GM18498 (cell line): ENCODE measurements at regions not wholly inside any gene's neighbourhood (a gene's known extent, or its start where the extent isn't known, plus 50 kb on each side); places are given as distances from the start of the nearest gene placed in this dataset.
"Not testable (repeated sequence)": the region's sequence is repeated elsewhere in the genome, so short reads cannot be mapped to it uniquely, and the experiment has no call there.

Source experiments
- ATAC-seq: cut with Tn5 transposase; IDR thresholded peaks from one replicate; pipeline ENCODE4 v1.9.1; 2021; ENCODE audit warnings: mild to moderate bottlenecking, moderate library complexity; ENCODE audit not compliant: unreplicated experiment

- no peak for ATAC-seq
Observed at GRCh38 chr2:65589667-65590066, 157.3 kb upstream of the SPRED2 start.

DNA sequence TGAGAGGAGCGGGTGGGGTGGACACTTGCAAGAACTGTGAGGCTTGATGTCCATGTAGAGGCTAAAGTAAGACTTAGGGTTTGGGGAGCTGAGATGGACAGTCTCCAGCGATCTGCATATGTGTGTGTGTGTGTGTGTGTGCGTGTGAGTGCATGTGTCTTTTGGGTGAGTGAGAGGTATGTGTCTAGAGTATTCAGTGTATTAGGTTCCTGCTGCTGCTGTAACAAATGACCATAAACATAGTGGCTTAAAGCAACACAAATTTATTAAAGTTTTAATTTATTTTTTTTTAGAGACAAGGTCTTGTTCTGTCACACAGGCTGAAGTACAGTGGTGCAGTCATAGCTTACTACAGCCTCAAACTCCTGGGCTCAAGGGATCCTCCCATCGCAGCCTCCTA, 155.4 kb upstream of the SPRED2 start:
- no peak for ATAC-seq

DNA sequence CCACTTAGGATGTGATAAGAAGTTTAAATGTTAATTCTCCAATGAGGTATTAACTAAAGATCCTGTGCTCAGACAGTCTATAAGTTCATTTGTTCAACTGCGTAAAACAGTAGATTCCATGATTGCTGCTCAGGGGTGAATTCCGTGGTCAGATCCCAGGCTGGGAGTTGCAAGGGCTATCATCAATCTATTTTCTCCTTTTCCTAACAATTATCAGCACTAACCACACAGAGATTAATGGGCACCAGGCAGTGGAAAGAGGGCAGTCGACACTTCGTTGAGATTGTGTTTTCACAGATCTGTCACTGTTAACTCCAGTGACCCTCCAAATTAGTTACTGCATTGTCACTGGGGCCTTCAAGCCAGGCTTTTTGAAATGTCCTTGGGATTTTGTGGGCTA, 154.1 kb upstream of the SPRED2 start:
- ATAC-seq, result no peak

- no peak for ATAC-seq
Observed at GRCh38 chr2:65583061-65583460, 150.7 kb upstream of the SPRED2 start.

- no peak for ATAC-seq
Observed at GRCh38 chr2:65582364-65582763, 150.0 kb upstream of the SPRED2 start.

DNA sequence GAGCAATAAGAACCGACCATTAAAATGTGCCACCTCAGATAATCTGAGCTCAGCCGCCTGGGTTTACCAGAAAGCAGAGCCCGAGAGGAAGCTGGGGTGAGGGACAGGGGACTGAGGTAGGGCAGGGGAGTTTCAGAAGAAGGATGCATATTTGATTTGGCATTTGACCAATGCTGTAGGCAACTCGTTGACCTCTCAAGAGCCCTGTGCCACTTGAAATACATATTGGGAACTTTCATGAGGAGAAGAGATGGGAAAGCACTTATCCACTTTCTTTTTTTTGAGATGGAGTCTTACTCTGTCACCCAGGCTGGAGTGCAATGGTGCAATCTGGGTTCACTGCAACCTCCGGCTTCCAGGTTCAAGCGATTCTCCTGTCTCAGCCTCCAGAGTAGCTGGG, 148.4 kb upstream of the SPRED2 start:
- ATAC-seq, result no peak

- no peak for ATAC-seq
Observed at GRCh38 chr2:65579506-65580235, 147.3 kb upstream of the SPRED2 start.

- no peak for ATAC-seq
Observed at GRCh38 chr2:65577654-65578053, 145.3 kb upstream of the SPRED2 start.

DNA sequence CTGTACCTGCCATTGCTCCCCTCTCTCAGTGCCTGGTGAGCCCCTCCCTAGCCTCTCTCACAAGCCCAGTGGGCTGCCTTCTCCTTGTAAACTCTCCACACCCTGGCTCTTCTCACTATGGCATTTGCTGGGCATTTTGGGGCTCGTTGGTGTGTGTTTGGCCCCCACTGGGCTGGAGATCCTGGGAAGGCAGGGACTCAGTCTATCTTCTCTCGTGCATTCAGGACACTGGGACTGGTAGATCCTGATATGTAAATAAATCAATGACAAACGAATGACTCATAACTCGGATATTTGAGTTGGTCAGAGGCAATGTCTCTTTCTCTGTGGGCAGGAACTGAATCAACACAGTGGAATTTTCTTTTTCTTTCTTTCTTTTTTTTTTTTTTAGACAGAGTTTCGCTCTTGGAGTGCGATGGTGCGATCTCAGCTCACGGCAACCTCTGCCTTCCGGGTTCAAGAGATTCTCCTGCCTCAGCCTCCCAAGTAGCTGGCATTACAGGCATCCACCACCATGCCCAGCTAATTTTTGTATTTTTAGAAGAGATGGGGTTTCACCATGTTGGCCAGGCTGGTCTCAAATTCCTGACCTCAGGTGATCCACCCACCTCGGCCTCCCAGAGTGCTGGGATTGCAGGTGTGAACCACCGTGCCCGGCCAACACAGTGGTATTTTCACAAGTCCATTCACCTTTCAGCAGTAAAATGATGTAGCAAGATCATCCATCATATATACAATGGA, 144.6 kb upstream of the SPRED2 start:
- no peak for ATAC-seq

DNA sequence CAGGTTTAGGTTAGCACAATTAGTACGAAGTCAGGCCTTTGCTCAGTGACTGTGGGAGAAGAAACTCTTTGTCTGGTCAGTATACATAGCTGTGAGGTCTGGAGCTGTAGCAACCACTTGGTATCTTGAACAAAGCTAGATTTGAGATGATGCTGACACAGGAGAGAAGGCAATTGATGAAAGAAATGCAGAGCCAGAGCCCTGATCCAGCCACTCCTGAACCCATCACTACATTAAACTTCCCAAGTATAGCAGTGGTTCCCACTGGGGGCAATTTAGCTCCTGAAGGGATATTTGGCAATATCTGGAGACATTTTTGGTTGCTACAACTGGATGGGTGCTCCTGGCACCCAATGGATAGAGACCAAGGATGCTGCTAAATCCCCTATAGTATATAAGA, 143.9 kb upstream of the SPRED2 start:
- ATAC-seq, result no peak

GRCh38 chr2:65574993-65575392, 142.6 kb upstream of the SPRED2 start:
- ATAC-seq, result no peak

GRCh38 chr2:65568656-65569440, 136.4 kb upstream of the SPRED2 start:
- ATAC-seq, result not testable (repeated sequence)

DNA sequence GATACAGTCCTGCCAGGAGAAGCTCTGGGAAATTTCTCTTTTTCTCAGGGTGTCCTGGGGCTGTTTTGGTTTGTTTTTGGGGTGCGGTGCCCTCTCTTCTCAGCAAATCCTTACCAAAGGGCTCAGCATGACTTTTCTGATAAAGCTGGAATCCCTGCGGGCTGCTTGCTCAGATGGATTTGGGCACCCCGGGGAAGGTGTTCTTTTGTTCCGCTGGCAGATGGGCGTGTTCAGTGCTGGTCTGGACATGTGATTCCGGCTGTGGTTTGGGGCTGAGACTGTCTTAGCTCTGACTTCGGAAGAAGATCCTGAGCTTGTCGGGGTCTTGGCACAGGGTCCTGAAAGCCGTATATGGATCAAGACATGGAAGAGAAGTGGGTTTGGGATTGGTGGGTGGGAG, 134.2 kb upstream of the SPRED2 start:
- no peak for ATAC-seq

DNA sequence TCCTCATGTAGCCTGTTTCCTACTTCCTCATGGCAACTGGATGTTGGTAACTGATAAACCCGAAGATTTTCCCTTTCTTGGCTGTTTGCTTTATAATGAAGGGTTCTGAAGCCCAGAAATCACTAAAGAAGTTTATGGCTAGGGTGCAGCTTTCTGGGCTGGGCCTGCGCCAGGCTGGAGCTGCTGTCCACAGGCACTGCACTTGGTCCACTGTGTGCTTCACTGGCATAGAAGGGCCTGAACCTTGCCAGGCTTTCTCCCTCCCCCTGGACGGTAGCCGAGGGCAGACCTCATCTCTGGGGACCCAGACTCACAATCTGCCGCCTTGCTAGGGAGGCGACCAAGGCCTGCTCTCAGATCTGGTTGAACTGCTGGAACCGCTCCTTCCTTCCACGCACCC, 133.3 kb upstream of the SPRED2 start:
- ATAC-seq, result no peak

GRCh38 chr2:65564299-65564698, 131.9 kb upstream of the SPRED2 start:
- no peak for ATAC-seq

DNA sequence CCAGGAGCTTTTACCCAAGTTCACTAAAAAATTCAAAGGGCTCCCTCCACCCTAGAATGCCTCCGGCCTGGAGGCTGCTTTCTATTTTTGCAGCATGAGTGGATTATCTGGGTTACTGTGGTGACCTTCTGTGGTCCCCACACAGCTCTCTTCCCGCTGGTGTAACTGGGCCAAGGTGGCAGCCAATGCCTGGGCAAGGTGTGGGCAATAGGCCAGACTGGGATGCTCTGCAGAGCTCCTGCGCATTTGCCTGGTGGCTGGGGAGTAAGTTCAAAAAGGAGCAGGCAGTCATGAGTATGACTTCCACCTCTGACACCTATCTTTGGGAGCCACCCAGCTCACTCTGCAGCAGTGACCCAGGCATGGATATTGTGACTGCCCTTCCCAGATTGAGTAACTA, 130.5 kb upstream of the SPRED2 start:
- no peak for ATAC-seq

DNA sequence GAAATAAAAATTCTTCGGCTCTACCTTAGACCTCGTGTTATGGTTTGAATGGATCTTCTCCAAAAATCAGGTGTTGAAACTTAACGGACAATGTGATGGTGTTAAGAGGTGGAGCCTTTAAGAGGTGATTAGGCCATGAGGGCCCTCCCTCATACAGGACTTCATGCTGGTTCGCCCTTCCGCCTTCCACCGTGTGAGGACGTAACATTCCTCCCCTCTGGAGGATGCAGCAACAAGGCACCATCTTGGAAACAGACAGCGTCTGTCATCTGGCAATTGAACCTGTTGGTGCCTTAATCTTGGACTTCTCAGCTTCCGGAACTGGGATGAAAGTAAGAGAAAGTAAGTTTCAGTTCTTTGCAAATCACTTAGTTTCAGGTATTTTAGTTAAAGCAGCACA, 126.3 kb upstream of the SPRED2 start:
- no peak for ATAC-seq

DNA sequence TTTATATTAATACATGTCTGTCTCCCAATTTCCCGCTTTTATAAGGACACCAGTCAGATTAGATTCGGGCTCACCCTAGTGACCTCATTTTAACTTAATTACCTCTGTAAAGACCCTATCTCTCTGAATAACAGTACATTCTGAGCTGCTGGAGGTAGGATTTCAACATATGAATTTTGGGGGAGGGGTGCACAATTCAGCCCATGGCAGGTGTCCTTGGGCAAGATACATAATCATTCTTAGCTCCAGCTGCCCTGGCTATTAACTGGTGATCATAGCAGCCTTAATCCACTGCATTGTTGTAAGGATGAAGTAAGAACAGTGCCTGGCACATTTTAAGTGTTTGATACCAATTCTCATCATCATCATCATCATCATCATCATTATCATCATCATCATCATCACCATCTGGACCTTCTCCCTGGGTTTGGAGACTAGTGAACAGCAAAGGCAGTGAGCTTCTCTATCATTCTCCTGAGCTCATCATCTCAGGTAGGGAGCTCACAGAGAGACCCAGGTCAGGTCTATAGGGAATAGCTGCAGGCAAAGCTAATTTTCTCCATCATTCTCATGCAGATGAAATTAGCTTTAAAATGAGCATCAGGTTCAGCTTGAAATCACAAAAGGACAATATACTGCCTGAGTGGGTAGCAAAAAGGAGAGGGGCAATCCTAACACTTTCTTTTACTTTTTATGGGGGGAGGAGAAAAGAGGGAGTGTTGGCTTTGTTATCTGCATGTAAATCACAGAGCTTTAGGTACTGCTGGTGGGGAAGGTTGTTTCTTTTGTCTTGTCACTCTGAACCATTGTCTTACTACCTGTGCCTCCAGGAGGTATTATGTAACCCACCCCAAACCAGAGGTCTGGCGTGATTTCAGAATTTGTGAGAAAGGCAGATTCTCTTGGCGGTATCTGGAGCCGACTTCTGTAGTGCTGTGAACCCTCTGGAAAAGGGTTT, 125.5 kb upstream of the SPRED2 start:
- ATAC-seq, result no peak

- peak; percentile 68 for ATAC-seq
Observed at GRCh38 chr2:65554765-65555591, 122.6 kb upstream of the SPRED2 start.
